ENCODE measurements at regions not wholly inside any gene's neighbourhood (a gene's known extent, or its start where the extent isn't known, plus 50 kb on each side); places are given as distances from the start of the nearest gene placed in this dataset.
"Not testable (repeated sequence)": the region's sequence is repeated elsewhere in the genome, so short reads cannot be mapped to it uniquely, and the experiment has no call there.

- DNase-seq; H3K4me1 Mint-ChIP-seq; H3K36me3 Mint-ChIP-seq; H3K27me3 Mint-ChIP-seq; ATAC-seq (ENCODE audit: low read depth); POLR2A ChIA-PET; H3K27ac Mint-ChIP-seq; H3K4me3 Mint-ChIP-seq: not testable (repeated sequence)
- H3K9me3 Mint-ChIP-seq: peaks cover 15% of the 10 kb centered on the region
Measured at GRCh38 chr21:9997507-9997906, 523.9 kb upstream of the TPTE start.

- DNase-seq; H3K4me3 Mint-ChIP-seq; H3K27me3 Mint-ChIP-seq; H3K27ac Mint-ChIP-seq; ATAC-seq (ENCODE audit: low read depth); H3K36me3 Mint-ChIP-seq; H3K4me1 Mint-ChIP-seq; POLR2A ChIA-PET: not testable (repeated sequence)
- peaks cover 20% of the 10 kb centered on the region for H3K9me3 Mint-ChIP-seq
Measured at GRCh38 chr21:10002762-10003313, 518.5 kb upstream of the TPTE start.

DNA sequence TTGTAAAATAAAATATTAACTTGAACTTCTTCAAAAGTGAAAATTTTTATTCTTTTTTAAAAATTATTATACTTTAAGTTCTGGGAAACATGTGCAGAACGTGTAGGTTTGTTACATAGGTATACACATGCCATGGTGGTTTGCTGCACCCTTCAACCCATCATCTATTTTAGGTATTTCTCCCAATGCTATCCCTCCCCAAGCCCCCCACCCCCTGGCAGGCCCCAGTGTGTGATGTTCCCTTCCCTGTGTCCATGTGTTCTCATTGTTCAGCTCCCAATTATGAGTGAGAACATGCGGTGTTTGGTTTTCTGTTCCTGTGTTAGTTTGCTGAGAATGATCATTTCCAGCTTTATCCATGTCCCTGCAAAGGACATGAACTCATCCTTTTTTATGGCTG lies 515.6 kb upstream of the TPTE start:
- ATAC-seq (ENCODE audit: low read depth); H3K4me1 Mint-ChIP-seq; H3K27me3 Mint-ChIP-seq; H3K36me3 Mint-ChIP-seq; H3K4me3 Mint-ChIP-seq; DNase-seq; H3K27ac Mint-ChIP-seq; POLR2A ChIA-PET: not testable (repeated sequence)
- H3K9me3 Mint-ChIP-seq: peaks cover 19% of the 10 kb centered on the region

- DNase-seq; H3K36me3 Mint-ChIP-seq; H3K4me1 Mint-ChIP-seq; ATAC-seq (ENCODE audit: low read depth); H3K27me3 Mint-ChIP-seq; POLR2A ChIA-PET; H3K4me3 Mint-ChIP-seq; H3K27ac Mint-ChIP-seq: not testable (repeated sequence)
- peaks cover 16% of the 10 kb centered on the region for H3K9me3 Mint-ChIP-seq
Measured at GRCh38 chr21:10016991-10017390, 504.4 kb upstream of the TPTE start.

DNA sequence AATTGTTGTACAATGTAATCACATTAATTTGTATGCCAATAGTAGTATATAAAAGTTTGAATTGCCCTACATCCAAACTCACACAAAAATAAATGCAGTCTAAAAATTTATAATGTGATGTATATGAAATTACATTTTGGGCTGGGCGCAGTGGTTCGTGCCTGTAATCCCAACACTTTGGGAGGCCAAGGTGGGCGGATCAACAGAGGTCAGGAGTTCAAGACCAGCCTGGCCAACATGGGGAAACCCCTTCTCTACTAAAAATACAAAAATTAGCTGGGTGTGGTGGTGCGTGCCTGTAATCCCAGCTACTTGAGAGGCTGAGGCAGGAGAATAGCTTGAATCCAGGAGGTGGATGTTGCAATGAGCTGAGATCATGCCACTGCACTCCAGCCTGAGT lies 503.6 kb upstream of the TPTE start:
- H3K27me3 Mint-ChIP-seq; H3K36me3 Mint-ChIP-seq; ATAC-seq (ENCODE audit: low read depth); H3K4me1 Mint-ChIP-seq; POLR2A ChIA-PET; H3K4me3 Mint-ChIP-seq; DNase-seq; H3K27ac Mint-ChIP-seq: not testable (repeated sequence)
- H3K9me3 Mint-ChIP-seq: peaks cover 13% of the 10 kb centered on the region

DNA sequence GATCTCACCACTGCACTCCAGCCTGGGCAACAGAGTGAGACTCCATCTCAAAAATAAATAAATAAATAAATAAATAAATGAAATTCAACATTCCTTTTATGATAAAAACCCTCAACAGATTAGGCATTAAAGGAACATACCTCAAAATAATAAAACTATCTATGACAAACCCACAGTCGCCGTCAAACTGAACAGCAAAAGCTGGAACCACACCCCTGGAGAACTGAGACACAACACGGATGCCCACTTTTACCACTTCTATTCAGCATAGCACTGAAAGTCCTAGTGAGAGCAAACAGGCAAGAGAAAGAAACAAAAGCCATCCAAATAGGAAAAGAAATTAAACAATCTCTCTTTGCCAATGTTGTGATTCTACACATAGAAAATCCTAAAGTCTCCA lies 499.9 kb upstream of the TPTE start:
- H3K27me3 Mint-ChIP-seq; H3K36me3 Mint-ChIP-seq; H3K27ac Mint-ChIP-seq; H3K4me1 Mint-ChIP-seq; H3K4me3 Mint-ChIP-seq; ATAC-seq (ENCODE audit: low read depth); POLR2A ChIA-PET; DNase-seq: not testable (repeated sequence)
- peaks cover 17% of the 10 kb centered on the region for H3K9me3 Mint-ChIP-seq

- ATAC-seq (ENCODE audit: low read depth); POLR2A ChIA-PET; H3K27ac Mint-ChIP-seq; H3K4me1 Mint-ChIP-seq; H3K36me3 Mint-ChIP-seq; H3K4me3 Mint-ChIP-seq; DNase-seq; H3K9me3 Mint-ChIP-seq; H3K27me3 Mint-ChIP-seq: not testable (repeated sequence)
Measured at GRCh38 chr21:10022745-10023144, 498.6 kb upstream of the TPTE start.
